GM19438 (cell line): ENCODE measurements at regions not wholly inside any gene's neighbourhood (a gene's known extent, or its start where the extent isn't known, plus 50 kb on each side); places are given as distances from the start of the nearest gene placed in this dataset.
"Not testable (repeated sequence)": the region's sequence is repeated elsewhere in the genome, so short reads cannot be mapped to it uniquely, and the experiment has no call there.

Source experiments
- ATAC-seq: cut with Tn5 transposase; IDR thresholded peaks from one replicate; pipeline ENCODE4 v1.9.1; 2021; ENCODE audit warnings: low read depth; ENCODE audit not compliant: unreplicated experiment

GRCh38 chr1:101463195-101463594, 226.4 kb downstream of the S1PR1 start:
- no peak for ATAC-seq

- no peak for ATAC-seq
Measured at GRCh38 chr1:101465941-101466340, 229.1 kb downstream of the S1PR1 start.

GRCh38 chr1:101474039-101474665, 237.3 kb downstream of the S1PR1 start:
- no peak for ATAC-seq

- ATAC-seq, result no peak
Measured at GRCh38 chr1:101476541-101476940, 239.7 kb downstream of the S1PR1 start.

- no peak for ATAC-seq
Measured at GRCh38 chr1:101479945-101480344, 243.1 kb downstream of the S1PR1 start.

- no peak for ATAC-seq
Measured at GRCh38 chr1:101482306-101482705, 245.5 kb downstream of the S1PR1 start.

GRCh38 chr1:101483982-101484688, 247.3 kb downstream of the S1PR1 start:
- ATAC-seq, result no peak

- ATAC-seq, result no peak
Measured at GRCh38 chr1:101484689-101485338, 248.0 kb downstream of the S1PR1 start.

- no peak for ATAC-seq
Measured at GRCh38 chr1:101485712-101486111, 248.9 kb downstream of the S1PR1 start.

- not testable (repeated sequence) for ATAC-seq
Measured at GRCh38 chr1:101492144-101492543, 255.3 kb downstream of the S1PR1 start.

GRCh38 chr1:101493920-101494319, 257.1 kb downstream of the S1PR1 start:
- ATAC-seq, result not testable (repeated sequence)

- no peak for ATAC-seq
Measured at GRCh38 chr1:101496109-101496508, 259.3 kb downstream of the S1PR1 start.

GRCh38 chr1:101497881-101498559, 261.2 kb downstream of the S1PR1 start:
- ATAC-seq, result no peak

GRCh38 chr1:101504106-101504505, 267.3 kb downstream of the S1PR1 start:
- not testable (repeated sequence) for ATAC-seq

GRCh38 chr1:101505240-101505639, 268.4 kb downstream of the S1PR1 start:
- not testable (repeated sequence) for ATAC-seq

GRCh38 chr1:101506541-101507164, 269.8 kb downstream of the S1PR1 start:
- peak; percentile 70 for ATAC-seq

- no peak for ATAC-seq
Measured at GRCh38 chr1:101507547-101507971, 270.7 kb downstream of the S1PR1 start.

GRCh38 chr1:101508913-101509312, 272.1 kb downstream of the S1PR1 start:
- ATAC-seq, result no peak

GRCh38 chr1:101509370-101509769, 272.6 kb downstream of the S1PR1 start:
- ATAC-seq, result no peak

GRCh38 chr1:101511202-101511891, 274.5 kb downstream of the S1PR1 start:
- ATAC-seq, result no peak
